Progenitor cell of endocrine pancreas (in vitro differentiated cells): ENCODE measurements at regions not wholly inside any gene's neighbourhood (a gene's known extent, or its start where the extent isn't known, plus 50 kb on each side); places are given as distances from the start of the nearest gene placed in this dataset.

ENCODE experiments used
- DNase-seq: peaks from one replicate; pipeline ENCODE4 v3.0.0; 2021; ENCODE audit warnings: low spot score; ENCODE audit not compliant: unreplicated experiment
- H3K27ac Mint-ChIP-seq: 2 replicates; pipeline ENCODE4 v1.8.0; 2021; ENCODE audit warnings: mild to moderate bottlenecking, moderate library complexity, mixed read lengths
- H3K27me3 Mint-ChIP-seq: 2 replicates; pipeline ENCODE4 v1.8.0; 2021; ENCODE audit warnings: mixed read lengths
- H3K36me3 Mint-ChIP-seq: 2 replicates; pipeline ENCODE4 v1.8.0; 2022; ENCODE audit warnings: mixed read lengths; ENCODE audit not compliant: insufficient read depth
- H3K4me1 Mint-ChIP-seq: 2 replicates; pipeline ENCODE4 v1.8.0; 2021; ENCODE audit warnings: low read depth, mixed read lengths
- H3K4me3 Mint-ChIP-seq: 2 replicates; pipeline ENCODE4 v1.8.0; 2021; ENCODE audit warnings: low read depth, mild to moderate bottlenecking, moderate library complexity, mixed read lengths
- H3K9me3 Mint-ChIP-seq: 2 replicates; pipeline ENCODE4 v1.8.0; 2021; ENCODE audit warnings: low read depth, mixed read lengths
- CTCF ChIP-seq: fragments of 200-600 bp; sonication (generic); IDR thresholded peaks from one replicate; pipeline ENCODE4 v1.5.0; 2021; ENCODE audit warnings: antibody characterized with exemption, mild to moderate bottlenecking; ENCODE audit not compliant: unreplicated experiment

GRCh38 chr6:81981812-81982211, 229.3 kb upstream of the TENT5A start:
- no peak overlapping the region for H3K27ac Mint-ChIP-seq
- no peaks in the 10 kb centered on the region for H3K4me1 Mint-ChIP-seq
- DNase-seq: no peak
- H3K27me3 Mint-ChIP-seq: no peaks in the 10 kb centered on the region
- peaks cover 18% of the 10 kb centered on the region for H3K9me3 Mint-ChIP-seq
- no peaks in the 10 kb centered on the region for H3K36me3 Mint-ChIP-seq
- H3K4me3 Mint-ChIP-seq: no peak overlapping the region
- no peak for TF ChIP-seq CTCF

GRCh38 chr6:81979767-81980166, 227.3 kb upstream of the TENT5A start:
- TF ChIP-seq CTCF: no peak
- Mint-ChIP-seq H3K4me3 (no peak overlapping the region), H3K4me1 (no peaks in the 10 kb centered on the region), H3K27ac (no peak overlapping the region), H3K27me3 (no peaks in the 10 kb centered on the region), H3K36me3 (no peaks in the 10 kb centered on the region), H3K9me3 (peaks cover 30% of the 10 kb centered on the region)
- DNase-seq: no peak

GRCh38 chr6:81979329-81979728, 226.8 kb upstream of the TENT5A start:
- Mint-ChIP-seq H3K9me3 (peaks cover 33% of the 10 kb centered on the region), H3K4me3 (no peak overlapping the region), H3K36me3 (no peaks in the 10 kb centered on the region), H3K27me3 (no peaks in the 10 kb centered on the region), H3K27ac (no peak overlapping the region), H3K4me1 (no peaks in the 10 kb centered on the region)
- DNase-seq: no peak
- no peak for TF ChIP-seq CTCF

GRCh38 chr6:81978230-81978629, 225.7 kb upstream of the TENT5A start:
- no peaks in the 10 kb centered on the region for H3K4me1 Mint-ChIP-seq
- TF ChIP-seq CTCF: no peak
- DNase-seq: no peak
- H3K27ac Mint-ChIP-seq: no peak overlapping the region
- no peaks in the 10 kb centered on the region for H3K27me3 Mint-ChIP-seq
- H3K36me3 Mint-ChIP-seq: peaks cover 2% of the 10 kb centered on the region
- H3K4me3 Mint-ChIP-seq: no peak overlapping the region
- peaks cover 41% of the 10 kb centered on the region for H3K9me3 Mint-ChIP-seq

GRCh38 chr6:81977486-81977885, 225.0 kb upstream of the TENT5A start:
- DNase-seq: no peak
- H3K27me3 Mint-ChIP-seq: no peaks in the 10 kb centered on the region
- TF ChIP-seq CTCF: no peak
- H3K9me3 Mint-ChIP-seq: peaks cover 48% of the 10 kb centered on the region
- peaks cover 3% of the 10 kb centered on the region for H3K36me3 Mint-ChIP-seq
- H3K4me1 Mint-ChIP-seq: no peaks in the 10 kb centered on the region
- no peak overlapping the region for H3K4me3 Mint-ChIP-seq
- H3K27ac Mint-ChIP-seq: no peak overlapping the region
